ENCODE measurements at regions not wholly inside any gene's neighbourhood (a gene's known extent, or its start where the extent isn't known, plus 50 kb on each side); places are given as distances from the start of the nearest gene placed in this dataset.

DNA sequence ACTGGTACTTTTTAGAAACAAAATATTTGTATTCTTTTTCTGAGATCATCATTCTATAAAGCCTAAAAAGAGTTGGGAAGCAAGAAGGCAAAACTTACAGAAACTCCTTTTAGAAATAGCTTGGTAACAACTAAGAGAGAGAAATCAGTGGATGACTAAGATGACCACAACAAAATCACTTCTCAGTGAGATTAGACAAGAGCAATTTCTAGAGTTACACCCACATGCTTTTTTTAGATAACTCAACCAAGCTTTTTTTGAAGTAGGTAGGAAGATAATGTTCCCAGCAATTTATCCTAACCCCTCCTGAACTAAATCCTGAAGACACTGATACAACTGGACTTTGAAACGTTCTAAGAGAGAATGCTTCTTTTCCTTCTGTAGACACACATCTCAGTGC lies 576.4 kb downstream of the SLC6A15 start:
- no peak for DNase-seq (ENCODE audit: low read depth)
- no peak overlapping the region for H3K4me3 ChIP-seq (ENCODE audit: low read depth, low read length)
- TF ChIP-seq, protein P1, sequence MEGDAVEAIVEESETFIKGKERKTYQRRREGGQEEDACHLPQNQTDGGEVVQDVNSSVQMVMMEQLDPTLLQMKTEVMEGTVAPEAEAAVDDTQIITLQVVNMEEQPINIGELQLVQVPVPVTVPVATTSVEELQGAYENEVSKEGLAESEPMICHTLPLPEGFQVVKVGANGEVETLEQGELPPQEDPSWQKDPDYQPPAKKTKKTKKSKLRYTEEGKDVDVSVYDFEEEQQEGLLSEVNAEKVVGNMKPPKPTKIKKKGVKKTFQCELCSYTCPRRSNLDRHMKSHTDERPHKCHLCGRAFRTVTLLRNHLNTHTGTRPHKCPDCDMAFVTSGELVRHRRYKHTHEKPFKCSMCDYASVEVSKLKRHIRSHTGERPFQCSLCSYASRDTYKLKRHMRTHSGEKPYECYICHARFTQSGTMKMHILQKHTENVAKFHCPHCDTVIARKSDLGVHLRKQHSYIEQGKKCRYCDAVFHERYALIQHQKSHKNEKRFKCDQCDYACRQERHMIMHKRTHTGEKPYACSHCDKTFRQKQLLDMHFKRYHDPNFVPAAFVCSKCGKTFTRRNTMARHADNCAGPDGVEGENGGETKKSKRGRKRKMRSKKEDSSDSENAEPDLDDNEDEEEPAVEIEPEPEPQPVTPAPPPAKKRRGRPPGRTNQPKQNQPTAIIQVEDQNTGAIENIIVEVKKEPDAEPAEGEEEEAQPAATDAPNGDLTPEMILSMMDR (conservative IDR thresholded peaks at IDR 0.05; ENCODE audit: low read depth, low read length) = no peak

DNA sequence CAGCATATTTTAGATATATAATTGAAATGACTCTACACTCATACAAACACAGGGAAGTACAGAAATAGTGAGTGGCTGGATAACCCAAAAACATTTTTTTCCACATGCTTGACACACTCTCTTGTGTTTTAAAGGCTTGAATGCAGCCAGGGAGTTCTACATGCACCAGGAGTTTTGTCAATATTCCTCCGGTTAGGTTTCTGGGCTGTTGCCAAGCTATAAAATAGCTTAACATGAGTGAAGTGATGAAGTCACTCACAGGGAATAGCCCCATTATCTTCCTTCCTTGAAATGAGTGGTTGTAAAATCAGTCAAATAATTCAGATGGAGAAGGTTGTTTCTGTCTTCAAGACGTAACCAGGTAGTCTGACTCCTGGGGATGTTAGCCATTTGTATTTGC lies 582.7 kb downstream of the SLC6A15 start:
- no peak overlapping the region for H3K4me3 ChIP-seq (ENCODE audit: low read depth, low read length)
- DNase-seq (ENCODE audit: low read depth) = no peak
- TF ChIP-seq, protein P1 (conservative IDR thresholded peaks at IDR 0.05; ENCODE audit: low read depth, low read length) = no peak

DNA sequence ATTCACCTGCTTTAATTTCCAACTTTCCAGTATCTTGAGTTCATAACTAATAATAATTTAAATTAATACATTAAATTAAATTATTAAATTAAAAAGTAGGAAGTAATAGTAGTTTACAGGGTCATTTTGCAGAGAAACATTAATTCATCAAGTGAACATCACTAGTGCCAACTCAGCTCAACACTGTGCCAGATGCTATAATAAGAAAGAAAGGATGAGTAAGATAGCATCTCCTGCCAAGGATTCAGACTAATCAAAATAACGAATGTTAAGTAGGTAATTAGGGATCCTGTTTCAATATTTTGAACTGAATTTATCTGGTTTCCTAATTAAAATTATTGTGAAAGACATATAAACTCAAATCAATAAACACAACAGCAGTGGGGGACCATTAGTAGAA lies 596.7 kb downstream of the SLC6A15 start:
- no peak overlapping the region for H3K4me3 ChIP-seq (ENCODE audit: low read depth, low read length)
- no peak for DNase-seq (ENCODE audit: low read depth)

DNA sequence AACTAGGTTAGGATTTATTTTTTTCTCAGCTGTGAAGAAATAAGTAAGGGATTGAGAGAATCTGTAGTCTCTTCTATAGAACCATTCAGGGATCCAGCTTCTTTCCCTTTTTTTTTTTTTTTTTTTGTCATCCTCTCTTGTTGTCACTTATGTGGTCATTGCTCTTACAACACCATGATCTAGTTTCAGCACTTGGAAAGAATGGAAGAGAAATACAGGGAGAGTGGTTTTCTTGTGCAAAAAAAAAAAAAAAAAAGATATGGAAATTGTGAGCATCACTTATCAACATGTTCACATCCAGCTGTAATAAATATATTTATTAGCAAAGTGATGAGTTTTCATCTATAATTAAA lies 599.3 kb downstream of the SLC6A15 start:
- TF ChIP-seq, protein P1 (conservative IDR thresholded peaks at IDR 0.05; ENCODE audit: low read depth, low read length) = no peak
- no peak for DNase-seq (ENCODE audit: low read depth)
- no peak overlapping the region for H3K4me3 ChIP-seq (ENCODE audit: low read depth, low read length)

More for the DNA sequence above, 596.7 kb downstream of the SLC6A15 start:
- TF ChIP-seq, protein P1 (conservative IDR thresholded peaks at IDR 0.05; ENCODE audit: low read depth, low read length) = no peak

DNA sequence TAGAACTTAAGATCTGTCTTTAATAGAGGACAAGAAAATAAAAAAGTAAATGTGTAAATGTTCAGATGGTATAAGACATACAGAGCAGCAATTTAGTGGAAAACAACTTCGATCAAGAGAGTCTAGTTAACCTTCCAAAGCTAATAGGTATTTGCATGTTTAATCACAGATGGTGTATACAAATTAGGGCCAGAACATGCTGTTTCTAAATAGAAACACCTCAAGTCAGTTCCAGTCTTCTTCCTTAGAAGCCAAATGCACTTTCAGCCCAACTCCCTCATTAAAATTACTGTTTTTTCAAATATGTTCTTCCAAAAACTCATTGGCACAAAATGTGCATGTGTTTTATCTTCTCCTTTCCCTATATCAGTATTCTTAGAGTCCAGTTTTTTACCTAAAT lies 604.4 kb downstream of the SLC6A15 start:
- DNase-seq (ENCODE audit: low read depth) = no peak
- TF ChIP-seq, protein P1 (conservative IDR thresholded peaks at IDR 0.05; ENCODE audit: low read depth, low read length) = no peak
- no peak overlapping the region for H3K4me3 ChIP-seq (ENCODE audit: low read depth, low read length)

DNA sequence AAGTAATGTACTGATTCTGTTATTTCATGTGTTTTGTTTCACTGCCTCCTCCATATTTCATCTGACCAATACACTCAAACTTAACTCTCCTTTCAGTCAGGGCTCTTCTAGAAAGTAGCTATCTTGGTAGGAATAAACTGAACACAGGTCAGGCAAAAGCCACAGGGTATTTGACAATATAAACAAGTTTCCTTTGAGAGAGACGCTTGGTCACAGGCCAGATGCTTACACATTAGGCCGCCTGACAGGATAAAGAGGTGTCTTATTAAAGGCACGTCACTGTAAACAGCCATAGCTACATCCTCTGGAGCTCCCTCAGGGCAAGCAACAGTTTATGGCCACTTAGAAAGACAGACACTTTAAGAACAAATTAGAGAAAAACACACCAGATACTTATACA lies 607.5 kb downstream of the SLC6A15 start:
- TF ChIP-seq, protein P1 (conservative IDR thresholded peaks at IDR 0.05; ENCODE audit: low read depth, low read length) = no peak
- no peak overlapping the region for H3K4me3 ChIP-seq (ENCODE audit: low read depth, low read length)
- DNase-seq (ENCODE audit: low read depth) = no peak

DNA sequence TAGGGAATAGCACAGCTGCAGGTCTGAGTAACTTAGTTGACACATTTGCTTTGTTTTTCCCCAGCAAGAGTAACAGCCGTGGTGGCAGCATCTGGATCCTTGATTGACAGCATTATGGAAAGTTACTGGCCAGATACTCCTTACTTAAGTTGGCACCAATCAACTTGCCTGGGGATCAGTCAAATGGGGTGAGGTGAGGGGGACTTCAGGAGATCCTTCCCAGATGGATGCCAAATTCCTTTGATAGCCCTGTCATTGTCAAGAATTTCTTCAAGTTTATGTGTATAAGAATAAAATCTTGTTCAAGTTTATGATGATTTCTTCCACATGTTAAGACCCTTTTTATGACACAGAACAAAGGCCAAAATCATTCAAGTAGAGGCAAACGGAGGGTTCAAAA lies 618.4 kb downstream of the SLC6A15 start:
- DNase-seq (ENCODE audit: low read depth) = no peak
- H3K4me3 ChIP-seq (ENCODE audit: low read depth, low read length) = no peak overlapping the region
- TF ChIP-seq, protein P1 (conservative IDR thresholded peaks at IDR 0.05; ENCODE audit: low read depth, low read length) = no peak

Data from epithelial cell of proximal tubule (primary cell).